GM18870 (cell line): ENCODE measurements at regions not wholly inside any gene's neighbourhood (a gene's known extent, or its start where the extent isn't known, plus 50 kb on each side); places are given as distances from the start of the nearest gene placed in this dataset.
"Not testable (repeated sequence)": the region's sequence is repeated elsewhere in the genome, so short reads cannot be mapped to it uniquely, and the experiment has no call there.

ENCODE experiments used
- ATAC-seq: cut with Tn5 transposase; IDR thresholded peaks from one replicate; pipeline ENCODE4 v1.9.1; 2021; ENCODE audit warnings: moderate library complexity; ENCODE audit not compliant: unreplicated experiment

GRCh38 chr5:87132696-87133095 lies 135.0 kb upstream of the RASA1 start:
- no peak for ATAC-seq

GRCh38 chr5:87134513-87134912 lies 133.2 kb upstream of the RASA1 start:
- ATAC-seq, result not testable (repeated sequence)

GRCh38 chr5:87136096-87136495 lies 131.6 kb upstream of the RASA1 start:
- ATAC-seq, result no peak

- no peak for ATAC-seq
Measured at GRCh38 chr5:87136733-87137132, 130.9 kb upstream of the RASA1 start.

- no peak for ATAC-seq
Measured at GRCh38 chr5:87137283-87137682, 130.4 kb upstream of the RASA1 start.

GRCh38 chr5:87138091-87138805 lies 129.4 kb upstream of the RASA1 start:
- no peak for ATAC-seq

- no peak for ATAC-seq
Measured at GRCh38 chr5:87139795-87140194, 127.9 kb upstream of the RASA1 start.

- no peak for ATAC-seq
Measured at GRCh38 chr5:87141544-87141943, 126.1 kb upstream of the RASA1 start.

GRCh38 chr5:87145853-87146252 lies 121.8 kb upstream of the RASA1 start:
- not testable (repeated sequence) for ATAC-seq

GRCh38 chr5:87147441-87147840 lies 120.2 kb upstream of the RASA1 start:
- ATAC-seq, result no peak

GRCh38 chr5:87150630-87151029 lies 117.1 kb upstream of the RASA1 start:
- ATAC-seq, result no peak

- peak; percentile 76 for ATAC-seq
Measured at GRCh38 chr5:87151547-87151946, 116.1 kb upstream of the RASA1 start.

GRCh38 chr5:87152886-87153285 lies 114.8 kb upstream of the RASA1 start:
- no peak for ATAC-seq

- ATAC-seq, result no peak
Measured at GRCh38 chr5:87154191-87154590, 113.5 kb upstream of the RASA1 start.

- no peak for ATAC-seq
Measured at GRCh38 chr5:87155106-87155505, 112.6 kb upstream of the RASA1 start.

- ATAC-seq, result no peak
Measured at GRCh38 chr5:87156631-87157030, 111.1 kb upstream of the RASA1 start.

GRCh38 chr5:87164409-87164808 lies 103.3 kb upstream of the RASA1 start:
- ATAC-seq, result no peak

GRCh38 chr5:87169300-87169991 lies 98.2 kb upstream of the RASA1 start:
- no peak for ATAC-seq

- no peak for ATAC-seq
Measured at GRCh38 chr5:87170799-87171198, 96.9 kb upstream of the RASA1 start.

GRCh38 chr5:87182649-87183048 lies 85.0 kb upstream of the RASA1 start:
- no peak for ATAC-seq

GRCh38 chr5:87183896-87184295 lies 83.8 kb upstream of the RASA1 start:
- ATAC-seq, result no peak

GRCh38 chr5:87184605-87185004 lies 83.1 kb upstream of the RASA1 start:
- ATAC-seq, result no peak

GRCh38 chr5:87185838-87186237 lies 81.8 kb upstream of the RASA1 start:
- ATAC-seq, result no peak
